Breast epithelium (tissue), 3 donors: ENCODE measurements at regions not wholly inside any gene's neighbourhood (a gene's known extent, or its start where the extent isn't known, plus 50 kb on each side); places are given as distances from the start of the nearest gene placed in this dataset.

ENCODE experiments used
- CTCF ChIP-seq, 3 donors: fragments of 450-650 bp; IDR thresholded peaks; one replicate each; pipeline ENCODE4 v1.5.1; 2016 to 2017; ENCODE audit warnings: antibody characterized with exemption in 3 of 3, mild to moderate bottlenecking in 3 of 3, moderate library complexity in 3 of 3
- POLR2A ChIP-seq: fragments of 450-650 bp; IDR thresholded peaks from one replicate; pipeline ENCODE4 v1.6.1; 2016; ENCODE audit warnings: antibody characterized with exemption, mild to moderate bottlenecking, moderate library complexity
- POLR2AphosphoS5 ChIP-seq, 3 donors: sonication (generic); formaldehyde crosslinking; IDR thresholded peaks; one replicate each; pipeline ENCODE4 v1.6.1; 2017; ENCODE audit warnings: antibody characterized with exemption in 3 of 3

DNA sequence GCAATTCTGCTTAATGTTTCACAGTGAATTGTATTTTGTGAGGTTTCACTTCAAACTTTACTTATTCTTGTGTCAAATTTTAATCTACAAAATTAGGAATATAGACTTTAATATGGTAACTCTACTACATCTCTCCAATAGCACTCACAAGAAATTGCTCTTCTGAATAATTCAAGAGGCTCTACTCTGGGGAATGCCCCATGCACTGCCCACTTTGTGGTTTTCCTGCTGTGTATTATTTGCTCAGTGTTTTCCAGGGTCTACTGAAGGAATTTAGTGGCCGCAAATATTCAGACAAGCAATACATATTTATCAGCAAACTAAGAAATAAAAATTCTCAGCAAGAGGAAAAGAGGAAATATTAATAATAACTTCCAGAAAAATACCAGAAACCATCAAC is 611.4 kb downstream of the TNS3 start:
- no peak for TF ChIP-seq CTCF (IDR thresholded peaks at IDR 0.05)
- no peak for TF ChIP-seq POLR2AphosphoS5 (IDR thresholded peaks at IDR 0.05)
- TF ChIP-seq POLR2A: no peak
